ENCODE measurements at regions not wholly inside any gene's neighbourhood (a gene's known extent, or its start where the extent isn't known, plus 50 kb on each side); places are given as distances from the start of the nearest gene placed in this dataset.

DNA sequence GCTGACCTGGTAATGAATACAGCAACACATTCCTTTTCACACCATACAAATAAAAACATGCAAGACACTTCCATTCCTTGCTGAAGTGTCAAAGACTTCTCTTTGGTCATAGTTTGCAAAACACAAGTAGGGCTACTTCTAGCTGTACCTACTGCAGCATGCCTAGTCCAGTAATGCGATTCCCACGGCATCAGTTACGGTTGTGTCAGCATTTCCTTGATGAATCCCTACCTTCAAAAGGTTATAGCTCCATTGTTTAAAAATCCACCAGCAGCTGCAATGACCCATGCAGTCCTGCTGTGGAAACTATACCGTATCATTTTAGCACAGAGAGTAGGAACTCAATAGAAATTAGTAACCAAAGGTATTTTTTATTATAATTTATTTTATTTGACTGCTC lies 1371.5 kb downstream of the EPHA7 start:
- TF ChIP-seq, protein P1, sequence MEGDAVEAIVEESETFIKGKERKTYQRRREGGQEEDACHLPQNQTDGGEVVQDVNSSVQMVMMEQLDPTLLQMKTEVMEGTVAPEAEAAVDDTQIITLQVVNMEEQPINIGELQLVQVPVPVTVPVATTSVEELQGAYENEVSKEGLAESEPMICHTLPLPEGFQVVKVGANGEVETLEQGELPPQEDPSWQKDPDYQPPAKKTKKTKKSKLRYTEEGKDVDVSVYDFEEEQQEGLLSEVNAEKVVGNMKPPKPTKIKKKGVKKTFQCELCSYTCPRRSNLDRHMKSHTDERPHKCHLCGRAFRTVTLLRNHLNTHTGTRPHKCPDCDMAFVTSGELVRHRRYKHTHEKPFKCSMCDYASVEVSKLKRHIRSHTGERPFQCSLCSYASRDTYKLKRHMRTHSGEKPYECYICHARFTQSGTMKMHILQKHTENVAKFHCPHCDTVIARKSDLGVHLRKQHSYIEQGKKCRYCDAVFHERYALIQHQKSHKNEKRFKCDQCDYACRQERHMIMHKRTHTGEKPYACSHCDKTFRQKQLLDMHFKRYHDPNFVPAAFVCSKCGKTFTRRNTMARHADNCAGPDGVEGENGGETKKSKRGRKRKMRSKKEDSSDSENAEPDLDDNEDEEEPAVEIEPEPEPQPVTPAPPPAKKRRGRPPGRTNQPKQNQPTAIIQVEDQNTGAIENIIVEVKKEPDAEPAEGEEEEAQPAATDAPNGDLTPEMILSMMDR (IDR thresholded peaks at IDR 0.05; ENCODE audit: borderline replicate concordance, insufficient read depth, low read depth, low read length): no peak
- H3K4me3 ChIP-seq (ENCODE audit: low read depth, low read length): no peak overlapping the region

DNA sequence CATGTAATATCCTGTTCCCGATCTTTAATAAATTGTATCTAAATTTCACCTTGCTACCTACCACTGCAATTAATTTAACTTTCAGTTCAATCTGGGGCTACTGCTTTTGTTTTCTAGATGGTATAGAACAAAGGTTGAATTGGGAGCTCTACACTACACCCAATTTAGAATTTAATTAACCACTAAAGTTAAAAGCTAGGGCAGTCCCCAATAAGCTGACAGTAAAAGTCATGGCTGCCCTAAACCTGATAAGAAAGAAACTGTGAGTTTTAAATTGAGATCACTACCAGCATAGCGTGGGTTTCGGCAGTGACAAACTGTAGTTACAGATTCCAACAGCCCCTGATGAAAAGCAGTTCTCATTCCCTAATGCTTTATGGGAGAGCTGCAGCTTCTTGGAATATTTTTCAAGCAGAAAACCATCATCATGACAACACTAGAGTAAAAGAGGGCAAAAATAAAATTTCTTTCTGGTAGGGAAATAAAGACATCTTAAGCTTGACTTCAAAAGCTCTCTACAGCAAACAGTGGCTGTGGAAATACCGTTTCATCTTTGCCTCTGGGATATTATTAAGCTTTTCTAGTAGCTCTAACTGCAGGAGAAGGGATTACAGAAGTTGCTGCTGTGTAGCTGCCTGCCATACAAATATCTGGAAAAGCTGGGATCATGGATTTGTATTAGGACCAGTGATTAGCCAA lies 1372.1 kb downstream of the EPHA7 start:
- H3K4me3 ChIP-seq (ENCODE audit: low read depth, low read length): no peak overlapping the region
- TF ChIP-seq, protein P1 (IDR thresholded peaks at IDR 0.05; ENCODE audit: borderline replicate concordance, insufficient read depth, low read depth, low read length): no peak

DNA sequence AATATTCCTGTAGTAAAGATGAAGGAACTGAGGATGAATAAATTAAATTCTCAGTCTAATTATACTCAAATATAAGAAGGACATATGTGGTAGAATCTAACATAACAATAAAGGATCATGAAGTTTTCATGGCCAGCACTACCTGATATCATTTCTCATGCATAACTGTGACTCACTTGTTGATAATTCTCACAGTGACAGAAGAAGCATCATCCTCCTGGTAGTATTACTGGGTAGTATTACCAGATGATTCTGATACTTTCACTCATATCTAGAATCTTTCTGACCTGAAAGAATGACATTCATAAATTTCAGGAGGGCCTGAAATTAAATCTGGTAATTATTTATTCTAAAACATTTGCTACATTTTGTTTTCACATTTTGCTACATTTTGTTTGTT lies 1375.0 kb downstream of the EPHA7 start:
- TF ChIP-seq, protein P1 (IDR thresholded peaks at IDR 0.05; ENCODE audit: borderline replicate concordance, insufficient read depth, low read depth, low read length): no peak
- H3K4me3 ChIP-seq (ENCODE audit: low read depth, low read length): no peak overlapping the region

DNA sequence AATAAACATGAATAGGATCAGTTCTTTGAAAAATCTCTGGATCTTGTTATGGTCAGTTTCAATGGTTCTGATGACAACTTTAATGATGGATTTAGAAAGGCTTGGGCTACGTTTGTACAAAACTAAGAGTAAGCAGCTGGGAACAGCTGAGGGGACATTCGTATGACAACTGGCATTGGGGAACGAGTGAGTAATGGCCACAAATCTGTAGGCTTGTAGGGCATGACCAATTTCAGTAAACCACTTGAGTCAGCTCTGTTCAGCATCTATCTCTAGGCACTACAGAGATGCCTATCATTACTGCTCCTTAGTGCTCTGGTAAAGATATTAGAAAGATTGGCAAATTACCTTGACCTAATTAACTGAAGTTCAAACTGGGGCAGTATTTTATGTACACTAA lies 1375.6 kb downstream of the EPHA7 start:
- TF ChIP-seq, protein P1 (IDR thresholded peaks at IDR 0.05; ENCODE audit: borderline replicate concordance, insufficient read depth, low read depth, low read length): no peak
- no peak overlapping the region for H3K4me3 ChIP-seq (ENCODE audit: low read depth, low read length)

DNA sequence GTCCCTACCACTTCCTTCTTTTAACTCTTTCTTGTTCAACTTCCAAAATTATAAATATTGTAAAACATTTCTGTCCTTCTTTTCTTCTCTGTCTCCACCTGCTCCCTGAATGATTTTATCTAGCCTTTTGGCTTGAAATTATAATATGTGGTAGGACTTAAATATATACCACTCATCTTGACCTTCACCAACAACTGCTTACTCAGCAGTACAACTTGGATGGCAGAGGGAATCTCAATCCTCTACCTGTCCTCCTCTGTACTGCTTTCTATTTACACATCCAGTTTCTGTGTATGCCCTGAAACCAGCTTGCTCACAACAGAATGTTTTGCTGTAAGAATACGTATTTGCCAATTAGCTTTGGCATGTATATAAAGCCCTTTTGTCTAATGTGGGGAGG lies 1392.5 kb downstream of the EPHA7 start:
- TF ChIP-seq, protein P1 (IDR thresholded peaks at IDR 0.05; ENCODE audit: borderline replicate concordance, insufficient read depth, low read depth, low read length): no peak
- no peak overlapping the region for H3K4me3 ChIP-seq (ENCODE audit: low read depth, low read length)

DNA sequence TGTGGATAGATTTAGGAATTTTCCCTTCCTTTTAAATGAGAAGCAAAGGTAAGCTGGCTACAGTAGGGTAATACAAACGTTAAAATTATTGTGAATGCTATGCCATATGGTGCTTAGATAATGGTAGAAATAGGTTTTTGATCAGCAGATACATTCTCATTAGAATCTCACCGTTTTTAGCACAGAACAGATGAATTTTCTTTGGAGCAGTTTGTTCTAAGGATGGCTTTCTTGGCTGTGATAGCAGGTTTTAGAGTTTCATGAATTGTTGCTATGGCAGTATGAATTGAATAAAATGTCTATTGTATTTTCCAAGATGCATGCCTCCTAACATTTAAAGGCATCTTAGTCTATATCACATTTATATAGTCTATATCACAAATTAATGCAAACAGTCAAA lies 1394.5 kb downstream of the EPHA7 start:
- no peak overlapping the region for H3K4me3 ChIP-seq (ENCODE audit: low read depth, low read length)
- TF ChIP-seq, protein P1 (IDR thresholded peaks at IDR 0.05; ENCODE audit: borderline replicate concordance, insufficient read depth, low read depth, low read length): no peak

DNA sequence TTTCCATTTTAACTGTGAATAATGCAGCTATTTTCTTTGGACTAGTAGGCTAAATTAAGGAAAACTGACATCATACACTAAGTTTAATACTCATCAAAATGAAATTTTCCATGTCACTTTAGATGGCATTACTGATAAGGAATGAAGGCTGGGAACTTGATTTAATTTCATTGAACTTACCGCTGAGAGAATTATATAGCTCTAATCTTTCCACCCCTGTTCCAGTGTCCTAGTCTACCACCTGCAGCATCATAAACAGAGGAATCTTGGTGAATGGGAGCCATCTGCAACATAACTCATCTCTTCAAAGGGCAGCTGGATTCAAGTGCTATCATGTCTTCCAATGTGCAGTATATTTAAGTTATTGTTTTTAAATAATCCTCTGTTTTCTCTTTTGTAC lies 1395.2 kb downstream of the EPHA7 start:
- H3K4me3 ChIP-seq (ENCODE audit: low read depth, low read length): no peak overlapping the region
- TF ChIP-seq, protein P1 (IDR thresholded peaks at IDR 0.05; ENCODE audit: borderline replicate concordance, insufficient read depth, low read depth, low read length): no peak

Measured in GM12875 (cell line).